ENCODE measurements at regions not wholly inside any gene's neighbourhood (a gene's known extent, or its start where the extent isn't known, plus 50 kb on each side); places are given as distances from the start of the nearest gene placed in this dataset.

DNA sequence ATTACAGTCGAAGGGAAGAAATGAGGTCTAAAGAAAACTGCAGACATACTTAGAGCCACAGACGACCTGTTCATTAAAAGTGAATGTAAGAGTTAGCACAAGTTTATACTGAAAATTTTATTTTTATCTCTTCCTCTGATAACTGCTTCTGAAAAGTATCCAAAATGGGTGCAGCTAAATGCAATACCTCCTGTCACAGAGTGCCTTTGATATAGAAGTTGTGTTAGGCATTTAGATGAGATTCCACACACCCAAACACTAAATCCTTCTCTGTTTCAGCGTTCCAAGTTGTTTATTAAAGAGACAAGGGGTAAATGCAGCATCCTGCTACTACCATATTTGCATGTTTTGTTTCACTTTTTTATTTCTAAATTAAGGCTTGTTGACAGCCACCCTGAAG, 214.7 kb upstream of the TSHZ2 start:
- H3K9me3 Mint-ChIP-seq: peaks cover 18% of the 10 kb centered on the region
- TF ChIP-seq, protein P1, sequence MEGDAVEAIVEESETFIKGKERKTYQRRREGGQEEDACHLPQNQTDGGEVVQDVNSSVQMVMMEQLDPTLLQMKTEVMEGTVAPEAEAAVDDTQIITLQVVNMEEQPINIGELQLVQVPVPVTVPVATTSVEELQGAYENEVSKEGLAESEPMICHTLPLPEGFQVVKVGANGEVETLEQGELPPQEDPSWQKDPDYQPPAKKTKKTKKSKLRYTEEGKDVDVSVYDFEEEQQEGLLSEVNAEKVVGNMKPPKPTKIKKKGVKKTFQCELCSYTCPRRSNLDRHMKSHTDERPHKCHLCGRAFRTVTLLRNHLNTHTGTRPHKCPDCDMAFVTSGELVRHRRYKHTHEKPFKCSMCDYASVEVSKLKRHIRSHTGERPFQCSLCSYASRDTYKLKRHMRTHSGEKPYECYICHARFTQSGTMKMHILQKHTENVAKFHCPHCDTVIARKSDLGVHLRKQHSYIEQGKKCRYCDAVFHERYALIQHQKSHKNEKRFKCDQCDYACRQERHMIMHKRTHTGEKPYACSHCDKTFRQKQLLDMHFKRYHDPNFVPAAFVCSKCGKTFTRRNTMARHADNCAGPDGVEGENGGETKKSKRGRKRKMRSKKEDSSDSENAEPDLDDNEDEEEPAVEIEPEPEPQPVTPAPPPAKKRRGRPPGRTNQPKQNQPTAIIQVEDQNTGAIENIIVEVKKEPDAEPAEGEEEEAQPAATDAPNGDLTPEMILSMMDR (IDR thresholded peaks at IDR 0.05): no peak
- H3K27ac Mint-ChIP-seq: no peak overlapping the region
- H3K4me1 Mint-ChIP-seq: no peaks in the 10 kb centered on the region
- H3K4me3 Mint-ChIP-seq: no peak overlapping the region
- H3K27me3 Mint-ChIP-seq (ENCODE audit: low read depth, poor library complexity): no peaks in the 10 kb centered on the region
- H3K36me3 Mint-ChIP-seq (ENCODE audit: low read depth): no peaks in the 10 kb centered on the region
- no peak for DNase-seq

DNA sequence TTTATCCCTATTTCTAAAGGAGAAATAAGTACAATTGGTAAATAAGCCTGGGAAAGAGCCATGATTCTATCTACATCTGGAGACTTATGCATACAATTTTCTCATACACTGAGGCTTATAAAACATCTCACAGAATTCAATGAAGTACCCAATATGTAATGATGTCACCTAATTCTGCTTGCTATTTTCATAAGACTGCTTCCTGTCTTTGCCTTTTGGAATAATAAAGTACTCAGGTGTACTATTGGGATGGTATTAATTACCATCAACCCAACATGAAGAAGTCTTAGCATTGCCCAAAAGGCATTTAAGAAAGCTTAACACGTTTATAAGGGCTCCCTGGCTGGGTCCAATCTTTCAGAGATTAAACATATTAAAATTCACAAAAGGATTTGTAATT, 216.4 kb upstream of the TSHZ2 start:
- peaks cover 21% of the 10 kb centered on the region for H3K9me3 Mint-ChIP-seq
- peaks cover under 1% of the 10 kb centered on the region for H3K27me3 Mint-ChIP-seq (ENCODE audit: low read depth, poor library complexity)
- no peak overlapping the region for H3K27ac Mint-ChIP-seq
- no peak for DNase-seq
- H3K4me1 Mint-ChIP-seq: no peaks in the 10 kb centered on the region
- no peak overlapping the region for H3K4me3 Mint-ChIP-seq
- TF ChIP-seq, protein P1 (IDR thresholded peaks at IDR 0.05): no peak
- H3K36me3 Mint-ChIP-seq (ENCODE audit: low read depth): no peaks in the 10 kb centered on the region

GRCh38 chr20:52754366-52754765, 217.8 kb upstream of the TSHZ2 start:
- H3K4me1 Mint-ChIP-seq: no peaks in the 10 kb centered on the region
- H3K4me3 Mint-ChIP-seq: no peak overlapping the region
- H3K27ac Mint-ChIP-seq: no peak overlapping the region
- H3K27me3 Mint-ChIP-seq (ENCODE audit: low read depth, poor library complexity): peaks cover 6% of the 10 kb centered on the region
- DNase-seq: no peak
- TF ChIP-seq, protein P1 (IDR thresholded peaks at IDR 0.05): no peak
- no peaks in the 10 kb centered on the region for H3K36me3 Mint-ChIP-seq (ENCODE audit: low read depth)
- H3K9me3 Mint-ChIP-seq: peaks cover 21% of the 10 kb centered on the region

GRCh38 chr20:52752023-52752422, 220.1 kb upstream of the TSHZ2 start:
- TF ChIP-seq, protein P1 (IDR thresholded peaks at IDR 0.05): no peak
- Mint-ChIP-seq H3K4me1 (peaks cover 14% of the 10 kb centered on the region), H3K27ac (no peak overlapping the region), H3K27me3 (ENCODE audit: low read depth, poor library complexity) (peaks cover 6% of the 10 kb centered on the region), H3K36me3 (ENCODE audit: low read depth) (no peaks in the 10 kb centered on the region), H3K4me3 (no peak overlapping the region), H3K9me3 (peaks cover 21% of the 10 kb centered on the region)
- DNase-seq: no peak

DNA sequence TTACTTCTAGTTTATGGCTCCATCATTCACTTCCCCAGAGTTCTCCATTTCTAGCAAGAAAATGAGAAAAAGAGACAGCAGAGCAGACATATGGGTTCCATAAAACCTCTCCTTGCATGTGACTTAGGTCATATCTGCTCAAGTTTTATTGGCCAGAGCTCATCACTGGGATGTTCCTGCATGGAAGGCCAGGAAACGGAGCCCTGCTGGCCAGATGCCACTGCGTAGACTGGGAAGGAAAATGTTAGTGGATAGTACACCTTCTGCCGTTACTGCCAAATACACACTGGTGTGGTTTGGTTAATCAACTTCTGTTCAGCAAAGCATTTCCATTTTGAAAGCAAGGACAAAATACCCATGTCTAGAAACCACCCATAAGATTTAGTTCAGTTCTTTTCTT, 220.6 kb upstream of the TSHZ2 start:
- no peak for DNase-seq
- H3K9me3 Mint-ChIP-seq: peaks cover 21% of the 10 kb centered on the region
- peaks cover 14% of the 10 kb centered on the region for H3K4me1 Mint-ChIP-seq
- H3K27ac Mint-ChIP-seq: no peak overlapping the region
- TF ChIP-seq, protein P1 (IDR thresholded peaks at IDR 0.05): no peak
- no peak overlapping the region for H3K4me3 Mint-ChIP-seq
- H3K36me3 Mint-ChIP-seq (ENCODE audit: low read depth): no peaks in the 10 kb centered on the region
- peaks cover 6% of the 10 kb centered on the region for H3K27me3 Mint-ChIP-seq (ENCODE audit: low read depth, poor library complexity)

- peaks cover 21% of the 10 kb centered on the region for H3K9me3 Mint-ChIP-seq
- TF ChIP-seq, protein P1 (IDR thresholded peaks at IDR 0.05): no peak
- H3K4me1 Mint-ChIP-seq: peaks cover 22% of the 10 kb centered on the region
- H3K27ac Mint-ChIP-seq: no peak overlapping the region
- H3K27me3 Mint-ChIP-seq (ENCODE audit: low read depth, poor library complexity): peaks cover 6% of the 10 kb centered on the region
- no peaks in the 10 kb centered on the region for H3K36me3 Mint-ChIP-seq (ENCODE audit: low read depth)
- DNase-seq: no peak
- no peak overlapping the region for H3K4me3 Mint-ChIP-seq
Observed at GRCh38 chr20:52749938-52750337, 222.2 kb upstream of the TSHZ2 start.

All from nephron progenitor cell (in vitro differentiated cells).